Ureter (tissue), 1 donor: ENCODE measurements at regions not wholly inside any gene's neighbourhood (a gene's known extent, or its start where the extent isn't known, plus 50 kb on each side); places are given as distances from the start of the nearest gene placed in this dataset.
"Not testable (repeated sequence)": the region's sequence is repeated elsewhere in the genome, so short reads cannot be mapped to it uniquely, and the experiment has no call there.

Experiments used
- DNase-seq: peaks from one replicate; pipeline ENCODE4 v3.0.0-alpha.2; 2020; ENCODE audit warnings: low spot score
- donor health status: DM: yes; HTN: yes; CAD: no.

- no peak for DNase-seq
These were observed 149.2 kb downstream of the MIAT start for GRCh38 chr22:26806445-26807175.

GRCh38 chr22:26811647-26811992 is 154.2 kb downstream of the MIAT start:
- no peak for DNase-seq

GRCh38 chr22:26812731-26813130 is 155.3 kb downstream of the MIAT start:
- DNase-seq = no peak

- DNase-seq = no peak
These were observed 159.3 kb downstream of the MIAT start for GRCh38 chr22:26816726-26817125.

GRCh38 chr22:26817926-26818325 is 160.5 kb downstream of the MIAT start:
- no peak for DNase-seq

- no peak for DNase-seq
These were observed 164.5 kb downstream of the MIAT start for GRCh38 chr22:26821854-26822253.

- DNase-seq = no peak
These were observed 164.9 kb downstream of the MIAT start for GRCh38 chr22:26822313-26822712.

- no peak for DNase-seq
These were observed 166.6 kb downstream of the MIAT start for GRCh38 chr22:26823966-26824365.

GRCh38 chr22:26825960-26826935 is 168.9 kb downstream of the MIAT start:
- DNase-seq = no peak

GRCh38 chr22:26827611-26828010 is 170.2 kb downstream of the MIAT start:
- no peak for DNase-seq

- DNase-seq = no peak
These were observed 170.9 kb downstream of the MIAT start for GRCh38 chr22:26828311-26828710.

GRCh38 chr22:26830837-26831236 is 173.4 kb downstream of the MIAT start:
- no peak for DNase-seq

GRCh38 chr22:26835023-26835422 is 177.6 kb downstream of the MIAT start:
- no peak for DNase-seq

- DNase-seq = no peak
These were observed 178.6 kb downstream of the MIAT start for GRCh38 chr22:26835929-26836528.

- DNase-seq = no peak
These were observed 180.5 kb downstream of the MIAT start for GRCh38 chr22:26837784-26838470.

GRCh38 chr22:26838471-26838825 is 181.1 kb downstream of the MIAT start:
- DNase-seq = no peak

GRCh38 chr22:26839216-26839615 is 181.8 kb downstream of the MIAT start:
- no peak for DNase-seq

GRCh38 chr22:26840770-26841169 is 183.4 kb downstream of the MIAT start:
- not testable (repeated sequence) for DNase-seq

GRCh38 chr22:26842103-26842502 is 184.7 kb downstream of the MIAT start:
- no peak for DNase-seq

- no peak for DNase-seq
These were observed 187.8 kb downstream of the MIAT start for GRCh38 chr22:26845021-26845743.

GRCh38 chr22:26846076-26846475 is 188.7 kb downstream of the MIAT start:
- no peak for DNase-seq
